ENCODE measurements at regions not wholly inside any gene's neighbourhood (a gene's known extent, or its start where the extent isn't known, plus 50 kb on each side); places are given as distances from the start of the nearest gene placed in this dataset.

DNA sequence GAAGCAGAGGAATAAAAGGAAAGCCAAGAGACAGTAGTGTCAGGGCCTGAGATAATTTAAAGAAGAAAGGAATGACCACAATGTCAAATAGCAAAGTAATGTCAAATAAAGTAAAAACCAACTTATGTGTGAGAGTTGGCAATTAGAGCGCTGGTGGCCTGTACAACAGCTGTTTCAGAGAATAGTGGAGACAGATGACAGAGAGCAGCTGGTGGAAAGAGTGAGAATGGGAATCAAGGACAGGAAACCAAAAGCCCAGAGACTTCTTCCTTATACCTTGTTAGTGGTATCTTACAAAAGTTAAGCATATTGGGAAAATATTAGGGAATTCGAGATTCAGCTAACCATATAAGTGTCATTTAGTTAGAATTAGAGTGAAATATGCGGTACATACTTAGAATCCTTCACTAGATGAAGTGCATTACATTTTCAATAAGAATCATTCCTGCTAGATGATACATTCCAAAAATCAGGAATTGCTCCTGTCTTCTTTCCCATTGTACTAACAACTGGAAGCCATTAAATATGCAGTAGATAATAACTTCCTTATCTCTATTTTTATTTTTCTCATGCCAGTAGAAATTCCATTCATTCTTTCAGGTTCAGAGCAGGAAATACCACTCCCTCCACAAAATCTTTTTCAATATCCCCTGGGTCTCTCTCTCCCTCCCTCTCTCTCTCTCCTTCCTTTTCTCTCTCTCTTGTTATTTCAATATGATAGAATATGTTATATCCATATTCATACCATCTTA lies 525.4 kb downstream of the CENPC start:
- ATAC-seq: no peak
- Histone ChIP-seq H3K9me3 (no peaks in the 10 kb centered on the region), H3K27ac (no peak overlapping the region), H3K4me1 (no peaks in the 10 kb centered on the region), H3K27me3 (no peaks in the 10 kb centered on the region), H3K36me3 (replicated peaks in 1 of 2; ENCODE audit: insufficient read depth in 1 of 2, low read depth in 2 of 2) (no peaks in the 10 kb centered on the region), H3K4me3 (no peak overlapping the region)
- no peak for DNase-seq
- intact Hi-C loops (cut with DNase I): no loop called here
- no peak for TF ChIP-seq POLR2A (IDR thresholded peaks at IDR 0.05)
- no peak for TF ChIP-seq CTCF (IDR thresholded peaks at IDR 0.05)
- WGBS, 2 donors: 60% methylated on average over 3 of the region's 3 CpGs

DNA sequence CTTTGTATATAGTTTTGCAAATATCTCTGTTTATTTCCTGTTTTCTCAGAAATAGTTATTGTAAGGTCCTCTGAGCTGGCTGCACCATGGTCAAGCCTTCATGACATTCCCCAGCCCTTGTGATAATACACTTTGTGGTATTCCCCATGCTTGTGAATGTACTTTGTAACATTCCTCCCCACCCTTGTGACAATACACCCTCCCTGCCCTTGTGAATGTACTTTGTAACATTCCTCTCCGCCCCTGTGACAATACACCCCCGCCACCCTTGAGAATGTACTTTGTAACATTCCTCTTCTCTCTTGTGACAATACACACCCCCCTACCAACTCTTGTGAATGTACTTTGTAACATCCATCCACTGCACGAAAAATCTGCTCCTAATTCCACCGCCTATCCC lies 530.7 kb downstream of the CENPC start:
- H3K4me3 ChIP-seq: no peak overlapping the region
- H3K9me3 ChIP-seq: no peaks in the 10 kb centered on the region
- H3K36me3 ChIP-seq (replicated peaks in 1 of 2; ENCODE audit: insufficient read depth in 1 of 2, low read depth in 2 of 2): no peaks in the 10 kb centered on the region
- no peaks in the 10 kb centered on the region for H3K4me1 ChIP-seq
- H3K27me3 ChIP-seq: no peaks in the 10 kb centered on the region
- no peak for TF ChIP-seq CTCF (IDR thresholded peaks at IDR 0.05)
- no peak for TF ChIP-seq POLR2A (IDR thresholded peaks at IDR 0.05)
- ATAC-seq (no peak), DNase-seq (no peak)
- WGBS, 2 donors: 47 to 59% methylated on average over 4 of the region's 4 CpGs
- H3K27ac ChIP-seq: no peak overlapping the region
- intact Hi-C loops (cut with DNase I): no loop called here

GRCh38 chr4:67006791-67007190 lies 538.5 kb downstream of the CENPC start:
- Histone ChIP-seq H3K27ac (no peak overlapping the region), H3K9me3 (no peaks in the 10 kb centered on the region), H3K27me3 (no peaks in the 10 kb centered on the region), H3K36me3 (replicated peaks in 1 of 2; ENCODE audit: insufficient read depth in 1 of 2, low read depth in 2 of 2) (no peaks in the 10 kb centered on the region), H3K4me3 (no peak overlapping the region), H3K4me1 (no peaks in the 10 kb centered on the region)
- 63 to 64% methylated on average over 3 of the region's 3 CpGs for WGBS, 2 donors
- TF ChIP-seq POLR2A (IDR thresholded peaks at IDR 0.05) (no peak), CTCF (IDR thresholded peaks at IDR 0.05) (no peak)
- DNase-seq: no peak
- no peak for ATAC-seq
- intact Hi-C loops (cut with DNase I): no loop called here

GRCh38 chr4:66991521-66991920 lies 553.8 kb downstream of the CENPC start:
- intact Hi-C loops (cut with DNase I): no loop called here
- Histone ChIP-seq H3K9me3 (no peaks in the 10 kb centered on the region), H3K4me3 (no peak overlapping the region), H3K27me3 (no peaks in the 10 kb centered on the region), H3K27ac (no peak overlapping the region), H3K4me1 (no peaks in the 10 kb centered on the region), H3K36me3 (replicated peaks in 1 of 2; ENCODE audit: insufficient read depth in 1 of 2, low read depth in 2 of 2) (no peaks in the 10 kb centered on the region)
- DNase-seq: no peak
- no peak for TF ChIP-seq CTCF (IDR thresholded peaks at IDR 0.05)
- TF ChIP-seq POLR2A (IDR thresholded peaks at IDR 0.05): no peak
- ATAC-seq: no peak

- Histone ChIP-seq H3K36me3 (replicated peaks in 1 of 2; ENCODE audit: insufficient read depth in 1 of 2, low read depth in 2 of 2) (no peaks in the 10 kb centered on the region), H3K9me3 (no peaks in the 10 kb centered on the region), H3K4me3 (no peak overlapping the region), H3K27ac (no peak overlapping the region), H3K4me1 (no peaks in the 10 kb centered on the region), H3K27me3 (no peaks in the 10 kb centered on the region)
- intact Hi-C loops (cut with DNase I): no loop called here
- no peak for TF ChIP-seq CTCF (IDR thresholded peaks at IDR 0.05)
- no peak for TF ChIP-seq POLR2A (IDR thresholded peaks at IDR 0.05)
- DNase-seq (no peak), ATAC-seq (no peak)
- WGBS, 2 donors: 13 to 16% methylated on average over 2 of the region's 2 CpGs
These were observed 570.6 kb downstream of the CENPC start for GRCh38 chr4:66974665-66975064.
